DND-41 (cell line): ENCODE measurements at regions not wholly inside any gene's neighbourhood (a gene's known extent, or its start where the extent isn't known, plus 50 kb on each side); places are given as distances from the start of the nearest gene placed in this dataset.

Source experiments
- ATAC-seq: fragments of 200-7000 bp; cut with Tn5 transposase; 3 replicates; pipeline ENCODE4 v1.9.1; 2021; ENCODE audit warnings: low read depth; ENCODE audit not compliant: insufficient read depth
- DNase-seq: peaks from one replicate; pipeline ENCODE4 v3.0.0-alpha.2; 2020
- H2AFZ ChIP-seq: 2 replicates; pipeline ENCODE4 v1.6.0; 2012; ENCODE audit warnings: low read depth, low read length
- H3K27ac ChIP-seq: 2 replicates; pipeline ENCODE4 v1.5.1; 2012; ENCODE audit warnings: low read length, inconsistent platforms
- H3K27me3 ChIP-seq: fragments of 200-600 bp; sonication (generic); 2 replicates; pipeline ENCODE4 v1.6.0; 2012; ENCODE audit warnings: low read length, mild to moderate bottlenecking, inconsistent platforms; ENCODE audit not compliant: insufficient read depth, poor library complexity
- H3K36me3 ChIP-seq: 2 replicates; pipeline ENCODE4 v1.5.1; 2012; ENCODE audit warnings: low read length, inconsistent platforms; ENCODE audit not compliant: insufficient read depth
- H3K4me1 ChIP-seq: 2 replicates; pipeline ENCODE4 v1.5.1; 2012; ENCODE audit warnings: mild to moderate bottlenecking, low read length; ENCODE audit not compliant: insufficient read depth
- H3K4me2 ChIP-seq: 2 replicates; pipeline ENCODE4 v1.6.0; 2012; ENCODE audit warnings: mild to moderate bottlenecking, moderate library complexity, low read length, inconsistent platforms; ENCODE audit not compliant: insufficient read depth
- H3K4me3 ChIP-seq, 2 experiments: fragments of 200-600 bp in 1 of 2; shearing (Covaris generic) in 1 of 2; 2 replicates each; pipeline ENCODE4 v1.5.1; 2012 to 2016; ENCODE audit warnings: inconsistent platforms in 2 of 2, low read length in 2 of 2, mild to moderate bottlenecking in 2 of 2, low read depth in 1 of 2, moderate library complexity in 1 of 2
- H3K79me2 ChIP-seq: 2 replicates; pipeline ENCODE4 v1.6.0; 2012; ENCODE audit warnings: low read length, inconsistent platforms; ENCODE audit not compliant: insufficient read depth
- H3K9ac ChIP-seq: 2 replicates; pipeline ENCODE4 v1.6.0; 2012; ENCODE audit warnings: low read depth, mild to moderate bottlenecking, inconsistent platforms, low read length, moderate library complexity
- H3K9me3 ChIP-seq: 2 replicates; pipeline ENCODE4 v1.5.1; 2012; ENCODE audit warnings: low read length, moderate library complexity, mild to moderate bottlenecking, inconsistent platforms; ENCODE audit not compliant: insufficient read depth, severe bottlenecking
- H4K20me1 ChIP-seq: 2 replicates; pipeline ENCODE4 v1.6.0; 2012; ENCODE audit warnings: low read length; ENCODE audit not compliant: insufficient read depth
- CTCF ChIP-seq: IDR thresholded peaks from 2 replicates; pipeline ENCODE4 v1.5.1; 2012; ENCODE audit warnings: borderline replicate concordance, low read length, moderate library complexity, mild to moderate bottlenecking; ENCODE audit not compliant: poor library complexity, severe bottlenecking; ENCODE audit errors: extremely low read depth
- EZH2 ChIP-seq: IDR thresholded peaks from 3 replicates; pipeline ENCODE4 v1.6.1; 2012; ENCODE audit warnings: borderline replicate concordance, low read depth, mild to moderate bottlenecking, moderate library complexity, low read length, inconsistent platforms; ENCODE audit not compliant: severe bottlenecking

- H3K4me1 ChIP-seq, result no peaks in the 10 kb centered on the region
Observed at GRCh38 chr2:196479350-196479749, 160.2 kb upstream of the CCDC150 start.

GRCh38 chr2:196480653-196481323 lies 158.7 kb upstream of the CCDC150 start:
- Histone ChIP-seq H3K4me3 (no peak overlapping the region), H3K27me3 (no peaks in the 10 kb centered on the region)

More at GRCh38 chr2:196479350-196479749, 160.2 kb upstream of the CCDC150 start:
- Histone ChIP-seq H3K9me3 (no peaks in the 10 kb centered on the region), H3K9ac (no peak overlapping the region), H2AFZ (no peak overlapping the region), H4K20me1 (no peaks in the 10 kb centered on the region), H3K36me3 (no peaks in the 10 kb centered on the region), H3K4me2 (no peak overlapping the region), H3K27me3 (no peaks in the 10 kb centered on the region), H3K27ac (no peak overlapping the region), H3K79me2 (no peaks in the 10 kb centered on the region), H3K4me3 (no peak overlapping the region)
- DNase-seq, result no peak
- ATAC-seq, result no peak
- TF ChIP-seq EZH2, result no peak

GRCh38 chr2:196481324-196481697 lies 158.2 kb upstream of the CCDC150 start:
- no peak overlapping the region for H3K4me3 ChIP-seq
- no peaks in the 10 kb centered on the region for H3K36me3 ChIP-seq
- H3K79me2 ChIP-seq, result no peaks in the 10 kb centered on the region
- TF ChIP-seq CTCF (no peak), EZH2 (no peak)
- no peak for ATAC-seq
- no peaks in the 10 kb centered on the region for H3K9me3 ChIP-seq
- H3K4me1 ChIP-seq, result no peaks in the 10 kb centered on the region
- H3K27ac ChIP-seq, result no peak overlapping the region
- no peak overlapping the region for H3K4me2 ChIP-seq
- DNase-seq, result no peak
- no peak overlapping the region for H2AFZ ChIP-seq
- H4K20me1 ChIP-seq, result no peaks in the 10 kb centered on the region
- H3K27me3 ChIP-seq, result no peaks in the 10 kb centered on the region
- H3K9ac ChIP-seq, result no peak overlapping the region

More at GRCh38 chr2:196480653-196481323, 158.7 kb upstream of the CCDC150 start:
- no peak for TF ChIP-seq CTCF
- no peak for TF ChIP-seq EZH2
- ATAC-seq (no peak), DNase-seq (no peak)
- H3K9me3 ChIP-seq, result no peaks in the 10 kb centered on the region
- H3K27ac ChIP-seq, result no peak overlapping the region
- no peak overlapping the region for H3K4me2 ChIP-seq
- H2AFZ ChIP-seq, result no peak overlapping the region
- H3K9ac ChIP-seq, result no peak overlapping the region
- H4K20me1 ChIP-seq, result no peaks in the 10 kb centered on the region
- no peaks in the 10 kb centered on the region for H3K4me1 ChIP-seq
- no peaks in the 10 kb centered on the region for H3K79me2 ChIP-seq
- no peaks in the 10 kb centered on the region for H3K36me3 ChIP-seq

GRCh38 chr2:196482119-196483065 lies 157.1 kb upstream of the CCDC150 start:
- DNase-seq (no peak), ATAC-seq (no peak)
- no peaks in the 10 kb centered on the region for H3K79me2 ChIP-seq
- H3K4me3 ChIP-seq, result no peak overlapping the region
- no peak overlapping the region for H3K27ac ChIP-seq
- no peak overlapping the region for H3K4me2 ChIP-seq
- no peaks in the 10 kb centered on the region for H3K9me3 ChIP-seq
- H4K20me1 ChIP-seq, result no peaks in the 10 kb centered on the region
- H3K9ac ChIP-seq, result no peak overlapping the region
- no peaks in the 10 kb centered on the region for H3K4me1 ChIP-seq
- peak; percentile 14 for TF ChIP-seq CTCF
- TF ChIP-seq EZH2, result no peak
- no peak overlapping the region for H2AFZ ChIP-seq
- no peaks in the 10 kb centered on the region for H3K27me3 ChIP-seq
- no peaks in the 10 kb centered on the region for H3K36me3 ChIP-seq
